GM12878 (cell line): ENCODE measurements at regions not wholly inside any gene's neighbourhood (a gene's known extent, or its start where the extent isn't known, plus 50 kb on each side); places are given as distances from the start of the nearest gene placed in this dataset.
A peak's percentile ranks its signal among the peaks of the same experiment; 100 is the strongest.

Experiments used
- ATAC-seq: fragments of 200-7000 bp; cut with Tn5 transposase; 3 replicates; pipeline ENCODE4 v1.9.1; 2020; ENCODE audit warnings: mild to moderate bottlenecking, moderate library complexity
- BruUV-seq: library from RNA; stranded (reverse); fragments of 400-500 nt; replicated peaks from 2 replicates; lab custom pipeline; 2021; lab: Mats Ljungman, UMichigan
- CTCF ChIA-PET: fragments of 300-600 bp; sonication (Branson Sonifier 250); formaldehyde crosslinking; extraction: SDS; loops from one replicate; lab custom pipeline; 2021; ENCODE audit warnings: inconsistent platforms; lab: Yijun Ruan, JAX
- POLR2A ChIA-PET: fragments of 350-600 bp; formaldehyde crosslinking; extraction: SDS; loops from one replicate; lab custom pipeline; 2021; ENCODE audit warnings: inconsistent platforms; lab: Charles Lee
- RAD21 ChIA-PET: fragments of 300-600 bp; sonication (Branson Sonifier 250); formaldehyde crosslinking; loops from one replicate; lab custom pipeline; 2023; ENCODE audit warnings: antibody characterized with exemption; ENCODE audit not compliant: unreplicated experiment; lab: Charles Lee
- SMC1A ChIA-PET: fragments of 300-600 bp; sonication (Branson Sonifier 250); formaldehyde crosslinking; loops from one replicate; lab custom pipeline; 2023; ENCODE audit not compliant: unreplicated experiment, uncharacterized antibody; lab: Charles Lee
- DNase-seq: peaks from one replicate; pipeline ENCODE4 v3.0.0-alpha.2; 2011; ENCODE audit warnings: low read depth, low spot score
- FAIRE-seq: peaks from 3 replicates; lab custom pipeline; 2011; peaks lifted over from hg19 to GRCh38; lab: Jason Lieb, UNC
- H2AFZ ChIP-seq: 2 replicates; pipeline ENCODE4 v1.6.0; 2011; ENCODE audit warnings: low read depth, low read length, control low read depth; ENCODE audit not compliant: control insufficient read depth
- H3K27ac ChIP-seq: 2 replicates; pipeline ENCODE4 v1.5.1; 2011; ENCODE audit warnings: control low read depth; ENCODE audit not compliant: control insufficient read depth, insufficient read depth
- H3K27me3 ChIP-seq, 2 experiments: replicated peaks in 1 of 2; 2 replicates each; pipeline versions ENCODE4 v1.6.0 to v1.6.1; 2011; ENCODE audit warnings: low read length in 1 of 2; ENCODE audit not compliant: control insufficient read depth in 2 of 2, insufficient read depth in 2 of 2
- H3K36me3 ChIP-seq, 2 experiments: 2 replicates each; pipeline ENCODE4 v1.5.1; 2011; ENCODE audit warnings: low read length in 1 of 2; ENCODE audit not compliant: control insufficient read depth in 2 of 2, insufficient read depth in 2 of 2
- H3K4me1 ChIP-seq: 2 replicates; pipeline ENCODE4 v1.6.1; 2011; ENCODE audit warnings: mild to moderate bottlenecking, low read length, moderate library complexity, mixed read lengths; ENCODE audit not compliant: control insufficient read depth, insufficient read depth
- H3K4me2 ChIP-seq: 2 replicates; pipeline ENCODE4 v1.6.0; 2011; ENCODE audit warnings: control low read depth; ENCODE audit not compliant: control insufficient read depth, insufficient read depth
- H3K4me3 ChIP-seq: fragments of 200-600 bp; sonication (generic); 2 replicates; pipeline ENCODE4 v1.5.1; 2016
- H3K79me2 ChIP-seq: 2 replicates; pipeline ENCODE4 v1.6.0; 2011; ENCODE audit warnings: low read length; ENCODE audit not compliant: control insufficient read depth, insufficient read depth
- H3K9ac ChIP-seq: 2 replicates; pipeline ENCODE4 v1.8.0; 2011; ENCODE audit warnings: low read length, control low read depth, mixed read lengths; ENCODE audit not compliant: control insufficient read depth, insufficient read depth
- H3K9me3 ChIP-seq: replicated peaks from 3 replicates; pipeline ENCODE4 v1.5.1; 2011; ENCODE audit warnings: mild to moderate bottlenecking, low read length; ENCODE audit not compliant: control insufficient read depth, insufficient read depth
- H4K20me1 ChIP-seq: 2 replicates; pipeline ENCODE4 v1.6.0; 2011; ENCODE audit not compliant: control insufficient read depth, insufficient read depth
- IKZF1 ChIP-seq: fragments of 450-650 bp; conservative IDR thresholded peaks from 2 replicates; pipeline ENCODE4 v1.6.1; 2017; ENCODE audit warnings: antibody characterized with exemption, mild to moderate bottlenecking
- IKZF2 ChIP-seq, 2 experiments: fragments of 450-650 bp; IDR thresholded peaks; 2 replicates each; pipeline ENCODE4 v1.6.1; 2017; ENCODE audit warnings: mild to moderate bottlenecking in 2 of 2, moderate library complexity in 2 of 2
- MLLT1 ChIP-seq: fragments of 450-650 bp; IDR thresholded peaks from 2 replicates; pipeline ENCODE4 v1.6.1; 2016; ENCODE audit warnings: mild to moderate bottlenecking
- MYC ChIP-seq: IDR thresholded peaks from 2 replicates; pipeline ENCODE4 v1.6.1; 2011; ENCODE audit warnings: mild to moderate bottlenecking, low read length, moderate library complexity, inconsistent platforms; ENCODE audit not compliant: insufficient read depth, insufficient replicate concordance, insufficient read length, severe bottlenecking
- NFXL1 ChIP-seq: fragments of 450-650 bp; IDR thresholded peaks from 2 replicates; pipeline ENCODE4 v1.6.1; 2017; ENCODE audit warnings: antibody characterized with exemption, mild to moderate bottlenecking, borderline replicate concordance
- RELB ChIP-seq: fragments of 450-650 bp; IDR thresholded peaks from 2 replicates; pipeline ENCODE4 v1.6.1; 2017; ENCODE audit warnings: low read depth, mild to moderate bottlenecking, moderate library complexity
- RUNX3 ChIP-seq: IDR thresholded peaks from 2 replicates; pipeline ENCODE4 v1.6.1; 2012; ENCODE audit warnings: low read length, inconsistent platforms
- SP1 ChIP-seq: IDR thresholded peaks from one replicate; pipeline ENCODE4 v1.6.1; 2011; ENCODE audit warnings: low read depth, low read length
- SPI1 ChIP-seq: IDR thresholded peaks from 2 replicates; pipeline ENCODE4 v1.6.1; 2011; ENCODE audit warnings: low read depth, mild to moderate bottlenecking, low read length, moderate library complexity, borderline replicate concordance; ENCODE audit not compliant: insufficient read depth
- STAT1 ChIP-seq: fragments of 450-650 bp; conservative IDR thresholded peaks from 2 replicates; pipeline ENCODE4 v1.6.1; 2014; ENCODE audit warnings: antibody characterized with exemption, mild to moderate bottlenecking
- ZNF217 ChIP-seq: fragments of 450-650 bp; IDR thresholded peaks from 2 replicates; pipeline ENCODE4 v1.6.1; 2017; ENCODE audit warnings: antibody characterized with exemption, mild to moderate bottlenecking
- WGBS: methylation state at CpG from one replicate; pipeline ENCODE4 v1.1.6; 2016; ENCODE audit warnings: low lambda C conversion rate; ENCODE audit not compliant: insufficient replicate concordance, insufficient coverage; ENCODE audit errors: missing lambda C conversion rate; 5-methylcytosine and 5-hydroxymethylcytosine counted together
- in situ Hi-C: fragments of 300-500 bp; cut with MboI; formaldehyde crosslinking; loops from 9 replicates; pipeline ENCODE4 v1.14.3; 2018; ENCODE audit warnings: mixed read lengths
- intact Hi-C: fragments of 100-400 bp; cut with micrococcal nuclease; formaldehyde crosslinking; loops from one replicate; pipeline ENCODE4 v1.14.2; 2022; ENCODE audit not compliant: unreplicated experiment

GRCh38 chrX:39439906-39440798 is 638.9 kb downstream of the MID1IP1 start:
- ATAC-seq (peak; percentile 88), FAIRE-seq (peak; percentile 93), DNase-seq (peak; percentile 36)
- SMC1A ChIA-PET, result interaction anchor here (0.9 to 1.7 kb wide), 11 partner anchors 8 to 280 kb away, joined by 3 to 4 read pairs (median 3); no protein-coding TSS in a partner anchor
- Histone ChIP-seq H3K27ac (peak overlapping the region; percentile 56), H4K20me1 (no peaks in the 10 kb centered on the region), H3K4me1 (peaks cover 16% of the 10 kb centered on the region), H3K9me3 (no peaks in the 10 kb centered on the region; the same call in 1 of the 3 replicates), H3K4me3 (no peak overlapping the region), H3K9ac (peak overlapping the region; percentile 19; the same call in 1 of the 2 replicates), H3K36me3 (no peaks in the 10 kb centered on the region), H3K79me2 (no peaks in the 10 kb centered on the region), H3K4me2 (peak overlapping the region; percentile 26), H2AFZ (peak overlapping the region; percentile 64), H3K27me3 (no peaks in the 10 kb centered on the region)
- TF ChIP-seq MLLT1, result peak; percentile 68
- TF ChIP-seq SP1, result no peak
- peak; percentile 87 for TF ChIP-seq RUNX3
- TF ChIP-seq RELB, result peak; percentile 66
- TF ChIP-seq STAT1, result no peak
- peak; percentile 45; the same call in 1 of the 2 replicates for TF ChIP-seq IKZF1
- TF ChIP-seq MYC, result no peak
- TF ChIP-seq NFXL1, result no peak
- no peak for TF ChIP-seq ZNF217
- peak; percentile 23 to 41; a peak in 2 of 4 replicates for TF ChIP-seq IKZF2 (IDR thresholded peaks at IDR 0.05)
- TF ChIP-seq SPI1, result no peak
- WGBS, result 35% methylated on average over 11 of the region's 11 CpGs
- in situ Hi-C loops, result no loop called here
- intact Hi-C loops, result loop anchor here (10.0 kb wide), 1 partner anchor 175 kb away; no protein-coding TSS in a partner anchor
- RAD21 ChIA-PET, result interaction anchor here (0.8 to 3.0 kb wide), 9 partner anchors 47 to 414 kb away, joined by 3 to 20 read pairs (median 3); no protein-coding TSS in a partner anchor
- BruUV-seq, result no TSS peak
- CTCF ChIA-PET, result interaction anchor here (0.5 to 1.7 kb wide), 9 partner anchors 8 to 1060 kb away, joined by 3 to 6 read pairs (median 3); no protein-coding TSS in a partner anchor
- POLR2A ChIA-PET, result interaction anchor here (1.4 kb wide), 1 partner anchor 53 kb away, joined by 5 read pairs; no protein-coding TSS in a partner anchor
